Activated CD8-positive, alpha-beta memory T cell treated with anti-CD3 and anti-CD28 coated beads for 24 hours (primary cell): ENCODE measurements at regions not wholly inside any gene's neighbourhood (a gene's known extent, or its start where the extent isn't known, plus 50 kb on each side); places are given as distances from the start of the nearest gene placed in this dataset.
"Not testable (repeated sequence)": the region's sequence is repeated elsewhere in the genome, so short reads cannot be mapped to it uniquely, and the experiment has no call there.

ENCODE experiments used
- DNase-seq: peaks from one replicate; pipeline ENCODE4 v3.0.0-alpha.2; 2020

DNA sequence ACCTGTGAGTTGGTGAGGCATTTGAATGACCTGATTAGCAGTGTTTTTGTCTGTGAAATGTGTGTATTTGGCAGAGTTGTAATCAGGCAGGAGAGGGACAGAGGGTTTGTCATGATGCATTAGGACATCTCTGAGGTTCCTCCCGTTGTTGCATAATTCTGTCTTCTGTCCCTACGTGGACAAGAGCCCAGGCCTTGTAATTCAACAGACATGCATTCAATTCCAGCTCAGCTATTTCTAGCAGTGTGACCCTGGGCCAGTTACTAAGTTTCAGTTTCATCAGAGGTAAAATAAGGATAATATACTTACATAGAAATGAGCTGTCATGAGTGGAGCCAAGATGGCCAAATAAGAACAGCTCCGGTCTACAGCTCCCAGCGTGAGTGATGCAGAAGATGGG lies 208.6 kb downstream of the SLC38A4 start:
- no peak for DNase-seq

DNA sequence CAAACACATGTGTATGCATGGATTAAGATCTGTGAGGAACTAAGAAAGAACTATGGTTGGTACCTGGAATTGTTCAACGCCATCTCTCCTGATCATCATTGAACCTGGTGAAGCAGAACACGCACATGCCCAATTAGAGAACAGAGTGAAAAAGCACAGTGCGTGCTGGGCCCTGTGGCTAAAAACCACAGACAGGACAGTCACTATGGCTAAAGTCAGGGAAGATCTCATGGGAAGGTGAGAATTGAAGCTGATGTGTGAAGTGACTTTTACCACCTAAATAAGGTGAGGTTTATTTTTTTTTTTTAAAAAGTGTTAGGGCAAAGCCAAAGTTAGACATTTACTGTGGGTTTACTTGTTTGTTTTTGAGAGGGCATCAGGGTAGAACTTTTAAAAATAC lies 215.0 kb downstream of the SLC38A4 start:
- no peak for DNase-seq

DNA sequence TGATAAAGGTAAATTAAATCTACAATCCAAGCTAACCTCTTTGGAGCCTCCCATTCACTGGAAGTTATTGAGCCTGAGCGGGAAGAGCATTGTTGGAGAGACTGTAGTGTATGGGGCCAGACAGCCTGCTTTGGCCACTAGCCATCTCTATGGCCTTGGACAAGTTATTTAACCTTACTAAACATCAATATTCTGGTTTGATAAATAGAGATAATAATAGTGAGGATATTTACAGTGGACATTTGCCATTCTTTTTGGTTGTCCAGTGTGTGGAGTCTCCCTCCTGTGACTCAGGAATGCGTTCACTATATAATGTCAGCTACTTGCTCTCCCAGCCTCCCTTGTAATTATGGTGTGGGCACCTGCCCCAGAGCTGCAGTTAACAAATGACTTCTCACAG lies 216.1 kb downstream of the SLC38A4 start:
- DNase-seq: no peak

DNA sequence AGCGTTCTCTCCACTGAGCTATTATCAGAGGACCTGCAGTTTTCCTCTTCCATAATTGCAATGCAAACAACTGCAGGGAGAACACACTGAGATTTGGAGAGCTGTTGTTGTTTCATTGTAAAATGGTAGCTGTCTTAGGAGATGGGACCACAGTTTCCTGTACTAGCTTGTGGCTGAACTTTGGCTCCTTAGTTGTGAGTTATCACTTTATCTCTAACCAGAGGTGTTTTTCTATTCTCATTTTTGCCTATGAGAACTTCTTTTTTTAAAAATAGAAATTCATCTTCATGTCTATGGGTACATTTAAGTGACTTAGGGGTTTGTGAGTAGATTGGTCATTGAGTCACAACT lies 216.5 kb downstream of the SLC38A4 start:
- no peak for DNase-seq

DNA sequence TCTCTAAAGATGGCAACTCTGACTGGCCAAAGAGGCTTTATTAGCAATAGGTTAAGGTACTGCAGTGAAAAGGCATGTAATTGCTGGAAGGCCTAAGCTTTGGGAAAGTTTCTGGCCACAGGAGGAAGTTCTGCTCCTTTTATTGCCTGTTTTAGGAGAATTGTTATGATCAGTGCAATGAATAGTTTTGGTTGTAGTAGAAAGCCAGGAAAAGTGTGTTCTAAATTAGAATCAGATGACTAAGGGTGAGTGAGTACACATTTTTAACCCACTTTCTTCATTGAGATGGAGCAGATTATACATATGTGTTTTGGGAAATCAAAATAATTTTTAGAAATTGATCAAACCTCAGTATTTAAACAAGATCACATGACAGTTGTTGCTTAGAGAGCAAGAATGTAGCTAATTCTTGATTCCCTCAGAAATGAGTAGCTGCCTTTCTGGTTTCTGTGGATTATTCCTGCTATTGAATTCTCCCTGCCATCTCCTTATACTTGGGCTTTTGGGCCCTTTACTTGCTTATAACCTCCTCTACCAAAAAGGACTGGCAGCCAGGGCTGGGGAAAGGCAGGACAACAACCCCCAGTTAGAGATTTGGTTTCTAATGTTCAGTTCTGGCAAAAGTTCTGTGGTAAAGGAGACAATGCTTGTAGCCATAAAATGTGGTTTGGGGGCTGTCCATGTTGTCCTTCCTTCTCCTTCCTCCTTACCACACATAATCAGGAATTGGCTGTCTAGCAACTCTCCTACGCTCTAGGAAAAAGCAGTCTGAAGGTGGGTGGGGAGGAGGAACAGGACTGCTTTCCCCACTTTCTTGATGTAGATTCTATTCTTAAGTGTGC lies 217.1 kb downstream of the SLC38A4 start:
- DNase-seq: no peak

DNA sequence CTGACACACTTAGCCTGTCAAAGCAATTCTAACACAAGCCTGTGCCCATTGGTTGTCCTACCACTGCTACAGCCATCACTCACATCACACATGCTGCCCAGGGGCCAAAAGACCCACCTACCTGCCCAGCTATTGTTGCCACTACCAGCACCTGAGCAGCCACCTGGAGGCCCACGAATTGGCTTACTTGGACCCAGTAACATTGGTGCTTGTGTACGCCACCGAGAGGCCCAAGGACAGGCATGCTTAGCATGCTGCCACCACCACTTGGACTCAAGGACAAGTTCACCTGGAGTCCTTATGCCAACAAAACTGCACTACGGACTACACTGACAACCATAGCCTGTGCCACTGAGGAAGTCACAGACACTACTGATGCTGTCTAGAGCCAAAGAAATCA lies 221.1 kb downstream of the SLC38A4 start:
- no peak for DNase-seq

DNA sequence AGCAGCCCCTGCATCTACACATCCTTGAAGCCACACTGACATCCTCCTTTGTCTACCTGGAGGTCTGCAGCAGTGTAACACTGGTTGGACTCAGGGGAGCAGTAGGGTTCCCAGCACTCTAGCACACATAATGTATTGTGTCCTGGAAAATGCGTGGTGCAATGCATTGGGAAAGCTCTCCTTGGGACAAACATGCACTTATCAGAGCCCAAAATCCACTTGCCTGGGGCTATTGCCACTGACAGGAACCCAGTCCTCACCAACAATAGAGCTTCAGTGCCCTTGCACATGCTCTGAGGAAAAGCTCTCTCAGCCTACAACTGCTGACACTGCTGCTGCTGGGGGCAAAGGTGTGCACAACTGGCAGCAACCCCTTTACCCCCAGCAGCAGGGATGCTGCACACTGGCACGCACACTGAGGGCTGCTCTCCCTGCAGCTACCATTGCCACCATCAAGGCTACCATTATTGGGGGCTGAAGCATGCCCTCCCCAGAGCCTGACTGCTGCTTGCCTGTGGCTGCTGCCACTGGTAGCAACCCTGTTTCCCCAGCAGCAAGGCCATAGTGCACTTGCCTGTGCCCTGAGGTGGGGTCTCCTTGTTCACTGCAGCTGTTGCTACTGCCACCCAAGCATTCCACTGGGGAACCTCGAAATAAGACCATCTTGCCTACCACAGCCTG lies 221.9 kb downstream of the SLC38A4 start:
- DNase-seq: no peak

DNA sequence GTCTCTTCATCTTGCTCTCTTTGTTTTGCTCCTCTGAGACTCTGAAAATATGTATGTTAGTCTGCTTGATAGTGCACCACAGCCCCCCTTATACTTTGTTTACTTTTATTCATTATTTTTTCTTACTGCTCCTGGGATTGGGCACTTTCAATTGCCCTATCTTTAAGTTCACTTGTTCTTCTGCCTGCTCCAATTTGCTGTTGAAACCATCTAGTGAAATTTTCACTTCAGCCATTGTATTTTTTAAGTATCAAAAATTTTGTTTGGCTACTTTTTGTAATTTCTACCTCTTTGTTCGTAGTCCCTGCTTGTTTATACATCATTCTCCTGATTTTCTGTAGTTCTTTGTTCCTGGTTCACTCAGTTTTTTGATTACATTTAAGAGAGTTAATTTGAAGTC lies 223.3 kb downstream of the SLC38A4 start:
- no peak for DNase-seq

DNA sequence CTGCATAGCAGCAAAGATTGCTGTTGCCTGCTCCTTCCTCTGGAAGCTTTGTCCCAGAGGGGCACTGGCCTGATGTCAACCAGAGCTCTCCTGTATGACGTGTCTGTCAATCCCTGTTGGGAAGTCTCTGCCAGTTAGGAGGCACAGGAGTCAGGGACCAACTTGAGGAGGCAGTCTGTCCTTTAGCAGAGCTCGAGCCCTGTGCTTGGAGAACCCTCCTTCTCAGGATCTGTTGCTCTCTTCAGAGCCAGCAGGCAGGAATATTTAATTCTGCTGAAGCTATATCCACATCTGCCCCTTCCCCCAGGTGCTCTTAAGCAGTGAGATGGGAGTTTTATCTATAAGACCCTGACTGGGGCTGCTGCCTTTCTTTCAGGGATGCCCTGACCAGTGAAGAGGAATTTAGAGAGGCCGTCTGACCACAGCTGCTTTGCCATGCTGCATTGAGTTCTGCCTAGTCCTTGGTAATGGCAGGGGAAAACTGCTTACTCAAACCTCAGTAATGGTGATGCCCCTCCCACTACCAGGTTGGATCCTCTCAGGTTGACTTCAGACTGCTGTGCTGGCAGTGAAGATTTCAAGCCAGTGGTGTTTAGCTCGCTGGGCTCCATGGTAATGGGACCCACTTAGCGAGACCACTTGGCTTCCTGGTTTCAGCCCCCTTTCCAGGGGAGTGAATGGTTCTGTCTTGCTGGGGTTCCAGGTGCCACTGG lies 218.6 kb upstream of the SLC38A2 start:
- DNase-seq: no peak

DNA sequence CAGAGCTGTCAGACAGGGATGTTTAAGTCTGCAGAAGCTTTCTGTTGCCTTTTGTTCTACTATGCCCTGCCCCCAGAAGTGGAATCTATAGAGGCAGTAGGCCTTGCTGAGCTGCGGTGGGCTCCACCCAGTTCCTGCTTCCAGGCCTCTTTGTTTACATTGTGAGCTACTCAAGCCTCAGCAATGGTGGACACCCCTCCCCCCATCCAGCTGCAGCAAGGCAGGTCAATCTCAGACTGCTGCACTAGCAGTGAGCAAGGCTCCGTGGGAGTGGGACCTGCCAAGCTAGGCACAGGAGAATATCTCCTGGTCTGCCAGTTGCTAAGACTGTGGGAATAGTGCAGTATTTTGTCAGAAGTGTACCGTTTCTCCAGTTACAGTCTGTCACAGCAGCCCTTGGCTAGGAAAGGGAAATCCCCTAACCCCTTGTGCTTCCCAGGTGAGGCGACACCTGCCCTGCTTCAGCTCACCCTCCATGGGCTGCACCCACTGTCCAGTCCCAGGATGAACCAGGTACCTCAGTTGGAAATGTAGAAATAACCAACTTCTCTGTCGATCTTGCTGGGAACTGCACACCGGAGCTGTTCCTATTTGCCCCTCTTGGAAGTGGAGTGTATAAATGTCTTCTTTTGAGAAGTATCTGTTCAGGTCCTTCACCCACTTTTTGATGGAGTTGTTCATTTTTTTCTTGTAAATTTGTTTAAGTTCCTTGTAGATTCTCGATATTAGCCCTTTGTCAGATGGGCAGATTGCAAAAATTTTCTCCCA lies 213.5 kb upstream of the SLC38A2 start:
- no peak for DNase-seq

DNA sequence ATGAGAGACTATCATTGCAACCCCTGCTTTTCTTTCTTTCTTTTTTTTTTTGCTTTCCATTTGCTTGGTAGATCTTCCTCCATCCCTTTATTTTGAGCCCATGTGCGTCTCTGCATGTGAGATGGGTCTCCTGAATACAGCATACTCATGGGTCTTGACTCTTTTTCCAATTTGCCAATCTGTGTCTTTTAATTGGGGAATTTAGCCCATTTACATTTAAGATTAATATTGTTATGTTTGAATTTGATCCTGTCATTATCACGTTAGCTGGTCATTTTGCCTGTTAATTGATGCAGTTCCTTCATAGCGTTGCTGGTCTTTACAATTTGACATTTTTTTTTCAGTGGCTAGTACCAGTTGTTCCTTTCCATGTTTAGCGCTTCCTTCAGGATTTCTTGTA lies 211.5 kb upstream of the SLC38A2 start:
- not testable (repeated sequence) for DNase-seq

DNA sequence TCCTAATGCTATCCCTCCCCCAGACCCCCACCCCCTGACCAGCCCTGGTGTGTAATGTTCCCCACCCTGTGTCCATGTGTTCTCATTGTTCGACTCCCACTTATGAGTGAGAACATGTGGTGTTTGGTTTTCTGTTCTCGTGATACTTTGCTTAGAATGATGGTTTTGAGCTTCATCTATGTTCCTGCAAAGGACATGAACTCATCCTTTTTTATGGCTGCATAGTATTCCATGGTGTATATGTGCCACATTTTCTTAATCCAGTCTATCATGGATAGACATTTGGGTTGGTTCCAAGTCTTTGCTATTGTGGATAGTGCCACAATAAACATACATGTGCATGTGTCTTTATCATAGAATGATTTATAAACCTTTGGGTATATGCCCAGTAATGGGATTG lies 209.4 kb upstream of the SLC38A2 start:
- DNase-seq: not testable (repeated sequence)

DNA sequence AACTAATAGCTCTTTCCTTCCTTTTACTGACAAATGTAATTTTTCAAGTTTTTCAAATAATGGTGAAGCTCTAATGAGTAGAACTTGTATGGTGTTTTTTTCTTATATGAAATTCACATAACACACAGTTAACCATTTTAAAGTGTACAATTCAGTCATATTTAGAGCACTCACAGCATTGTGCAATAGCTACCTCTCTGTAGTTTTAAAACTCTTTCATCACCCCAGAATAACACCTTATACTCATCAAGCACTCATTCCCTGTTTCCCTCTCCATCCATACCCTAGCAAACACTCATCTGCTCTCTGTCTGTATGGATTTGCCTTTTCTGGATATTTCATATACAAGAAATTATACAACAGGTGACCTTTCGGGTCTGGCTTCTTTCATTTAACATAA lies 207.9 kb upstream of the SLC38A2 start:
- no peak for DNase-seq

DNA sequence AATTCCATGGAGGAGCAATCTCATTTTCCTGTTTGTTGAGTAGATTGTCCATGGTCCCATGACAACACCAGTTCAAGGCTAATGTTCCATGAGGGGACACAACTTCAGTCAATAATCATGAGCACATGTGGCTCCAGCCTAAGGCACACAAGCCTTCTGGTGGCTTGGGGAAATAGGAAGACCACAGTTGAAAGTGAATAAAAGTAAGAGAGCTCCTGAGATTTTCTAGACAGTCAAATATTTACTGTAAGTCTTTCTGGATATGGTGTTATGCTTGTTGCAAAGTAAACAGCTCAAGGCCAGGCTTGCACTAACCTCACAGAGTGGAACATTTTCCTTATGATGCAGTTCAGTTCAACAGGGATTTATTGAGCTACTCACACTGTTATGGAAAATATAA lies 206.9 kb upstream of the SLC38A2 start:
- no peak for DNase-seq

DNA sequence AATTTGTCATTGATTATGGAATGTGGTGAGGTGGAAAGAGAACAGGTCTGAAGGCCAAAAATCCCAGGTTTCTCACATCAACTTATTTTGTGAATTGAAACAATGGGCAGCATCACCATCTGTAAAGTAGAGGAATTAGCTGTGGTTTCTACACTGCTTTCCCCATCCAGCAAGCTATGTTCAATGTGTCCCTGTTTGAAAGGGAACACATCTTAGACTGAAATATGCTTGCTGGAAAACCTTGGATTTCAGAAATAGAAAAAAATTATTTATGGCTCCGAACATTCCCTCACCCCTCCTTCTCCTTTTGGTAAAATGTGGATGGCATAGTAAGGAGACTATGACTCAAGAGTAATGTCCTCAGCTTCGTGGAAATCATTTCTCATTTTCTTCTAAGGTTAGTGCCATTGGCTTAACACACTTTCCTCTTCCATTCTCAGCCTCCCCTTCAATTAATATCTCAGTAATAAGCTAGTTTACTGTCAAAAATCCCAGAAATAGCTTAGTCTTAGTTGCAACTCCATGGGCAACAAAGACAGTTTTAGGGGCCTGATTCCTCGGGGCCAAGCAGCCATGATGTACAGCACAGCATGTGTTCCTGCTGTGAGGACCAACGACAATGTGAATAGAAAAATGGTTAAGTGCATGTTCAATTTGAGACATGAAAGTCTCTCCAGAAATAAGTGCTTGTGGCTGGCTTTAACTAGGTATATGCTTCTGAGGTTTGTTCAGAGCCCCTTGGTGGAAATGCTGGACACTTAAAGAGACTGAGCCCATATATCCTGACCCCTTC lies 205.8 kb upstream of the SLC38A2 start:
- no peak for DNase-seq

DNA sequence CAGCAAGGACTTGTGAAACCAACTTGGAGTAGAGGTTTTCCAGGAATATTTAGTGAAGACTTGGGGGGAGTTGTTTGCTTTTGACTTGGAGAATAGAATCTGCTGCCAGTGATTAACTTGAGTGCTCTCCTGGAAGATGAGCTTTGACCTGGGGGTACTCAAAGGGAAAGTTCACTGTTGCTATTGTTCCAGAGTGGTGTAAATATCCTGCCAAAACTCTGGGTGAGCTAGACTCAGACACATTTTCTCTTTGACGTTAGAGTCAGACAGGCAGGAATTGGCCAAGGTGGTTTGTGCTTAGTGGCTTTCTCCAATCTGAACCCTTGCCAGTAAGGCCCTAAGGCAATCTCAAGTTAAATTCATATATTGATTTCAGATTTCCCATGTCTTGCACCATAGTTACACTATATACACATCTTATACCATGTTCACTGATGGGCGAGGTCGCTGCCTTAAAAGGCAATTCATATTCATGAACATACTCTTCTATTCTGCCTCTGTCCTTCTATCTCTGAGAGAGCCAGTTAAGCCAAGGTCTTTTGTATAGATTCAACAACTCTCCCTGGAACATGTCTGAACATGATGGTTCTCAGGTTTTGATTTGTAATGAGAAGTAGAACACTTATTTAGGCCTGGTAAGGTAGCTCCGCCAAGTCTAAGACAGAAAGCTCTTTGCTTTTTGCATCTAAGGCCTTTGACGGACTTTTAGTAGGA lies 204.6 kb upstream of the SLC38A2 start:
- DNase-seq: no peak

DNA sequence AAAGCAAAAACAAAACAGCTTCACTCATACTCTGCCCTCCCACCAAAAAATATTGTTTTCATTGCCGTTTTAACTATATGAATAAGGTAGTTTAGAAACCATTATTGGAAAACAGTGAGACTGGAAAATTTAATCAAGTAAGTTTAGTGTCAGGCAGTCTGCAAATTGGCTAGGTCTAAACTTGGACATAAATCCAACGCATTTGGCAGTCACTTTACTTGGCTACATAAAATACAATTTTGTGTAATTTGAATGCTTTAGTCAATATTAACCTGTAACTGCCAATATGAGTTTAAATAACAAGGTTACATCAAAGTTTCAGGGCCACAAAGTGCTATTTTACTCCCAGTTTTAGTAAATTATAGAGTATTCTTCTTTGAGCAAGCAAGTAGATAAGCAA lies 202.3 kb upstream of the SLC38A2 start:
- DNase-seq: no peak

DNA sequence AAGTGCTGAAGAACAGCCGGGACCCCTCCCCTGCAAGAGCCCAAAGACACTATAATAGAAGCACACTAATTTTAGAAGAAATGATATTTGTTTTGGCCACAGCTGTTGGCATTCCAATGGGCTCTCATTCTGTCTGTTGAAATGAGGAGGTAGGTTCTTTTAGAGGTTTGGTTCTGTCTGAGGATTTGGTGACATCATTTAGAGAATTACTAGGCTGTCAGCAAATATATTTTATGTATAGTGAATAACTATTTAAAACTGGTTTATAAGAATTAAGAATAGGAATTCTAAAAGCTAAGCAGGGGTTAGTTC lies 200.7 kb upstream of the SLC38A2 start:
- DNase-seq: no peak

DNA sequence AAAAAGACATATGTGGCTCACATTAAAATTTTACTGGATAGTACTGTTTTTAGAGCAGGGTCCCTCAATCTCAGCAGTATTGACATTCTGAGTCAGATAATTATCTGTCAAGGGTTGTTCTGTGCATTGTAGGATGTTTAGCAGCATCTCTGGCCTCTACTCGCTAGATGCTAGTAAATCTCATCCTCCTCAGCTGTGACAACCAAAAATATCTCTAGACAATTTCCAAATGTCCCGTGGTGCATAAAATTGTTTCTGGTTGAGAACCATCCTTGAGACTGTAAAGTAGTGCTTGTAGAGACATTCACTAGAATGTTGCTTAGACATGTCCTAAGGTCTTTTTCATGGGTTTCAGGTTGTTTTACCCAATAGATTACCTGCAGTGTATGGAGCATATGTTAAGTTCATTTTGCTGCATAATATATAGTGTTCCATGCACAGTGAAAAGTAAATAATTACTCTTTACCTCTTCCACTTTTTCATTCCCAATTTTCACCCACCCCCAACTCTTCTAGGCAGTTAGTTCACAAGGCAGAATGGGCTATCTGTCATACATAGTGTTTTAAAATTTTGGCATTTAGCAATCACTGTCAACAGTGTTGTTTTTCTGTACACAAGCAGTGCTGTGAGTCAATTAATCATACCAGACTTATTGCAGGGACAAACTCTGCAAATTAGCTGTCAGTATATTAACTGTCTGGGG lies 200.2 kb upstream of the SLC38A2 start:
- DNase-seq: no peak

DNA sequence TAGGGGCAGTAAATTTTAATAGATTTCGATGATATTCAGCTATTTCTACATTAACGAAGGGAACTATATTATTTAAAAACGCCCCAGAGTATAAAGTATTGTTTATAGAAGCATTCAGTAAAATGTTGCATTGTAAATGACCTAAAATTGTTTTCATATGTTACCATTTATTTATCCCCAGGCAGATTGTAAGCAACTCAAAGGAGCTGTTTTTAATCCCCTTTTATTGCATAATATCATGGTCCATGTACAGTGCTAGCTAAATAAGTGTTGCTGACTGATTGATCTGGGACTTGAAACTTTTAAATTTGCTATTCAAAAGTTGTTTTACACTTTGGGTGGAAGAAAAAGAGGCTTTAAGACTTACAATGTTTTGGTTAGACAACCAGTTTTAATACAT lies 199.0 kb upstream of the SLC38A2 start:
- no peak for DNase-seq

DNA sequence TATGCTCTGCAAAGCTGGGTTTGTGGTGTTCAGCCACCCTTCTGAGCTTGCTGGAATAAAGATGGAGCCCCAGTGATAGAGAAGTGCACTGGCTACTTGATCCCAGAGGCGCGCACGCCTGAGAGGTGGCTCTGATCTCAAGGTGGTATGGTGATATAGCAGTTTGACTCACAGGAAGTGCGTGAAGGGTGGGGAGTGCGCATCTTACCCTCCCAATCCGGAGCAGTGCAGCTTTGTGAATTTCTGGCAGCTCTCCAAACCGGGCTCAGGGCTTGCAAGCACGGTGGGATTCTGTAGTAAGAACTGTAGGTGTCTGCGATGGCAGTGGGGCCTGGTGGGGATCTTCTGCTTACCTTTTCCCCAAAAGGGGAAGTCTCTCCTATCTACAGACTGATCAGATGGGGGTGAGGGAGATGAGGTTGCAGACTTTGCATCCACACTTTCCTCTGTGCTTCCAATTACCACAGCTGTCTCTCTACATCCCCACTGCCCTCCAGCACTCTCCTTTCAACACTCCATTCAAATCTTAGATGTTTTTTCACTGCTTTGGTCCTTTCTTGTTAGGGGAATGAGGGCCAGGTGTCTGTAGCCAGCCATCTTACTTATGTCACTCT lies 197.4 kb upstream of the SLC38A2 start:
- DNase-seq: no peak
